Middle frontal gyrus (tissue), 1 donor: ENCODE measurements at regions not wholly inside any gene's neighbourhood (a gene's known extent, or its start where the extent isn't known, plus 50 kb on each side); places are given as distances from the start of the nearest gene placed in this dataset.
"Not testable (repeated sequence)": the region's sequence is repeated elsewhere in the genome, so short reads cannot be mapped to it uniquely, and the experiment has no call there.

ENCODE experiments used
- DNase-seq: peaks from one replicate; pipeline ENCODE4 v3.0.0-alpha.2; 2015; ENCODE audit warnings: low spot score; ENCODE audit errors: extremely low spot score

DNA sequence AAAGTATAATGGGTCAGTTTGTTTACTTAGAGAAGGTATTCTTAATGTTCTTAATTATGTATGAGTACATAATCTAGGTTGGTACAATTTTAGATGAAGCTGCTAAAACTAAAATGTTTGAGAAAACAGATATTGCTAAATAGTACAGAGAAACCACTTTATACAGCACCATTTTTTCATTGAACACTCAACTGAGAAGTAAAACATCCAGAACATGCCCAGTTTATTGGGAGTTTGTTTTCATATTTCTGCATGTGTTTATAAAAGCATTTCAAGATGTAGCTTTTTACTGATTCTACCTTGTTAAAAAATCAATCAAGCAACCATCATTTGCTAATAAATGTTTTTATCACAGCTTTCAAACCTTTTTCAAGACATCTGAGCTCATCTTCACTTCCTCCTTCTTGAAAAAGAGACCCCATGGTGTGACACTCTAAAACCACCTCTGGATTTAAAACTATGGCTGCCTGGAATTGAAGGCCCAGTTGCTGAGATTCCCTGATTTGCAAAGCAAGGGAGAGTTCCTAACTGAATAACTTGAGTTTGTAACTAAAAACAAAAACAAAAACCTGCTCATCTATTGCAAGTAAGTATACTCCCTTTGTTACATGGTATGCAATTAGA, 585.9 kb downstream of the ZEB2 start:
- DNase-seq: no peak

DNA sequence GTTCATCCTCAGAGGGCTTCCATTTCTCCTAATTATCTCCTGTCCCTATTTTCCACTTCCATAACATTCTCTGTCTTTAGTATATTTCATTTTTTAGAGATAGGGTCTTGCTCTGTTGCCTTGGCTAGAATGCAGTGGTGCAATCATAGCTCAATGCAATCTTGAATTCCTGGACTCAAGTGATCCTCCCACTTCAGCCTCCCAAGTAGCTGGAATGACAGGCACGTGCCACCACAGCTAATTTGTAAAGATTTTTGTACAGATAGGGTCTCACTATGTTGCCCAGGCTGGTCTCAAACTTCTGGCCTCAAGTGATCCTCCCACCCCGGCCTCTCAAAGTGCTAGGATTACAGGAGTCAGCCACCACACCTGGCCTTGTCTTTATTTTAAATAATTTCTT, 589.0 kb downstream of the ZEB2 start:
- no peak for DNase-seq

DNA sequence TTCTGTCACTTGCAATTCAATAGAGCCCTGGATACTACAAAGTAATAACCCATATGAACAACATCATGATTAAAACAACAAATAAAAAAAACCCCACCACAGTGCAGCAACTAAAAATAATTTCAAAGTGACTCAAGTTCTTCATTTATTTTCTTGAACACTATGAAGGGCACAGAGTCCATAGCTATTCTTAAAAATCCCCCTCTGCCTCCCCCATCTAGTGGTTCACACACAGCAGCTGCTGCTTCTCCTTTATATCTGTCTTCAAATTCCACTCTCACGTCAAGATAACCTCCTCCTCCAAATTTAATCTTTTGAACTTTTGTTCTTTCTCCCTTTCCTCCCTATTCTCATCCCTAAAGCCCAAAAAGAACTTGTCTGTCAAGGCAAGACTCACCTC, 591.3 kb downstream of the ZEB2 start:
- DNase-seq: no peak

DNA sequence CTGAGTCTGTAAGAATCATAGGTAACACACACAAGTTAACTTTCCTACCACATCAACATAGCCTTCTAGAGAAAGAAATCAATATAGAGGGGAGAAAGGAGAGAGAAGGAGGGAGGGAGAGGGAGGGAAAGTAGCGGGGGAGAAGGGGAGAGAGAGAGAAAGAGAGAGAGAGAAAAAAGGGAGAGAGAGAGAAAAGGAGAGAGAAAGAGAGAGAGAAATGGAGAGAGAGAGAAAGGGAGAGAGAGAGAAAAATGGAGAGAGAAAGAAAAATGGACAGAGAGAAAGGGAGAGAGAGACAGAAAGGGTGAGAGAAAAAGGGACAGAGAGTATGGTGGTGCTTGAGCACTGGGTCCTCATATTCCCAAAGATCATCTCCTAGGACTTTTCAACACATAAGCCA, 591.7 kb downstream of the ZEB2 start:
- DNase-seq: no peak

DNA sequence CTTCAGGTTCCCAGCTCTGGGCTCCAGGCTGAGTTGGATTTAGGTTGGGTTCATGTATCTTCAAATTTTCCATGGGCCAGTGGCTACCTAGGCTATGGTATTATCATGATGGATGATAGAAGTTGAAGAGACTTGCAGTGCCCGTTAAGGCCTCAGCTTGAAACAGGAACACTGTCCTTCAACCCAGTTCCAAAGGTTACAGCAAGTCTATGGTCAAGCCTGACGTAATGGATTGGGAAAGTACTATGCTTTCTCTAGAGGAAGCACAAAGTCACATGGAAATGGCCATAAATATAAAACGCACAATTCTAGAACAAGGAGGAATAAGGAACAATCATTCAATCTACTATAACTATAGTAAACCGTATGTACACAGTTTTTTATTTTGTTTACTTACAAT, 593.2 kb downstream of the ZEB2 start:
- no peak for DNase-seq

DNA sequence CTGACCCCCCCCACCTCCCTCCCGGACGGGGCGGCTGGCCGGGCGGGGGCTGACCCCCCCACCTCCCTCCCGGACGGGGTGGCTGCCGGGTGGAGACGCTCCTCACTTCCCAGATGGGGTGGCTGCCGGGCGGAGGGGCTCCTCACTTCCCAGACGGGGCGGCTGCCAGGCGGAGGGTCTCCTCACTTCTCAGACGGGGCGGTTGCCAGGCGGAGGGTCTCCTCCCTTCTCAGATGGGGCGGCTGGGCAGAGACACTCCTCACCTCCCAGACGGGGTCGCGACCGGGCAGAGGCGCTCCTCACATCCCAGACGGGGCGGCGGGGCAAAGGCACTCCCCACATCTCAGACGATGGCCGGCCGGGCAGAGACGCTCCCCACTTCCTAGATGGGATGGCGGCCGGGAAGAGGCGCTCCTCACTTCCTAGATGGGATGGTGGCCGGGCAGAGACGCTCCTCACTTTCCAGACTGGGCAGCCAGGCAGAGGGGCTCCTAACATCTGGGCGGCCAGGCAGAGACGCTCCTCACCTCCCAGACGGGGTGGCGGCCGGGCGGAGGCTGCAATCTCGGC, 597.6 kb downstream of the ZEB2 start:
- not testable (repeated sequence) for DNase-seq

DNA sequence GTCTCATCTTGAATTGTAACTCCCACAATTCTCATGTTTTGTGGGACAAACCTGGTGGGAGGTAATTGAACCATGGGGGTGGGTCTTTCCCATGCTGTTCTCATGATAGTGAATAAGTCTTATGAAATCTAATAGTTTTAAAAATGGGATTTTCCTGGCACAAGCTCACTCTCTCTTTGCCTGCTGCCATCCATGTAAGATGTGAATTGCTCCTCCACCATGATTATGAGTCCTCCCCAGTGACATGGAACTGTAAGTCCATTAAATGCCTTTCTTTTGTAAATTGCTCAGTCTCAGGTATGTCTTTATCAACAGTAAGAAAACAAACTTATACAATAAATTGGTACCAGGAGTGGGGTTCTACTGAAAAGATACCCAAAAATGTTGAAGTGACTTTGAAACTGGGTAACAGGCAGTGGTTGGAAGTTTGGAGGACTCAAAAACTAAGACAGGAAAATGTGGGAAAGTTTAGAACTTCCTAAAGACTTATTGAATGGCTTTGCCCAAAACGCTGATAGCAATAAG, 601.4 kb downstream of the ZEB2 start:
- no peak for DNase-seq

DNA sequence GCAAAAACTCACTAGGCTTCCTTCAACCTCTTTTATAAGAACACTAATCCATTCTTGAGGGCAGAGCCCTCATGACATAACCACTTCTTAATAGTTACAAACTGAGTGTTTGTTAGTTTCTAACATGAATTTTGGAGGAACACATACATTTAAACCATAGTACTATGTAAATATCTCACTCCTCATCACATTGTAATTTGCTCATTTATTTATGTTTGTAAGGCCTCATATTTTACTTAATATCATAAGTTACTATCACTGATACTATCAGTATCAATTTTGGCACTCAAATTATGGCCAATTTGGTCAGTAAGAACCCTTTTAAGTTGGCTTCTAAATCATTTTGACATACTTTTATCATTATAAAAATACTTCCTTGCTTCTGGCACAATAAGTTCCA, 603.1 kb downstream of the ZEB2 start:
- DNase-seq: no peak

DNA sequence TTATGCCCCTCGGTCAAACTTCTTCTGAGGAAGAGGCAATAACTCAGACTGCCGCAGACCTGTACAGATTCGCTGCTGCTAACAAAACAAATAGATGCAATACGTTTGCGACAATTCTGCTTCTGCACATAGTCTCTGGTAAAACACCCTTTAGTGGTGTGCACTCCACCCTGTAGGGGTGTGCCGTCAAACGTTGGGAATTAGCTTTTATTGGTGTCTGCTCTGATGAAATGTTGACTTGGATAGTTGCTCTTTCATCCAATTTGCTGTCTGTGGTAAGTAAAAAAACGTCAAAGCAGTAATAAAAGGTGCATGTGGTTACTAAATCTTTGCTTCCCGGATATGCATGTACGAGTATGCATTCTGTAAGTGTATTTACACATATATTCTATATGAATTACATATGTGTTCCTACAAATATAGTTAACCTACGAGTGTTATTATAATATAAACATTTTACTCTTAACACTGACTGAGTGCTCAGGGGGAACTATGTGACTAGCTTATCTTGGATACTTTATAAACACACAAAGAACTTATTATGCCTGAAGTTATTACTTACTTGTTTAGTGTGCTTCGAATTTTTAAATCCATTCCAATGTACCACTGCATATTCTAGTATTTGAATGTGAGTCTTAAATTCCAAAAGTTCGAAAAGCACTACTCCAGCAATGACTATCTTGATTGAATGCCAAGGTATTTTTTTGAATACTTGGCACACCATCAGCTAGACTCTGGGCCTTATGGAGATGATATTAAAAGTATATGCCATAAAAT, 610.2 kb downstream of the ZEB2 start:
- no peak for DNase-seq

DNA sequence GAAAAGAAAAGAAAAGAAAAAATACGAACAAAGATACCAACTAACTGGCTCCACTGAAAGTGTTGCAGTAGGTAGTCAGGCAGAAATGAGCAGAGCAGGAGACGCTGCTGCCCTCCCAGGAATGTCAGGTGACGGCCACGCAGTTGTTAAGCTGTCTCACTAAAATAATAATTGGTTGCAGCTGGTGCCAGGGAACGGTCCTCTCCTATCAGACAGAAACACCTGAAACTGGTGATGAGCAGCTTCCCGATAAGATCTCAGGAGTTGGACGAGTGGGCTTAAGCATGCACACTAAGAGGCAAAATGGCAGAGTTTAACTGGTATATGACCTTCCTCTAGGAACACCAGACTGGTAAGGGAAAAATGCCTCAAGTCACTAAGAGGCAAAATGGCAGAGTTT, 611.1 kb downstream of the ZEB2 start:
- DNase-seq: no peak

DNA sequence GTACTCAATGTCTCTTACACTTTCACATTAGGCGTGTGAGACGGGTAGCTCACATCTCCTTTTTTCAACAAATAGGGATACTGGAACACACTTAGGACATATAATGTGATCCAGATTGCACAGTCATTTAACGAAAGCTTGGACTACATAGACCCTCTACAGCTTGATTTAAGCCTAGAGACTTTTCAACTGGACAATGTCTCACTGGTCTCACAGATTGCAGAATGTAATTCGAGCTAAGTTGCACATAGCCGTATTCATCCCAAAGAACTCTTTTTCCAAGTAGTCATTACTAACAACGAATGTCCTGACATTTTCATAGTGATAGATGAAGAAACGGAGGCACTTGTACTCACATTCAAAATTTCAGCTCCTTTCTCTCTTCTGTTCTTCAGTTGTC, 612.1 kb downstream of the ZEB2 start:
- DNase-seq: no peak

DNA sequence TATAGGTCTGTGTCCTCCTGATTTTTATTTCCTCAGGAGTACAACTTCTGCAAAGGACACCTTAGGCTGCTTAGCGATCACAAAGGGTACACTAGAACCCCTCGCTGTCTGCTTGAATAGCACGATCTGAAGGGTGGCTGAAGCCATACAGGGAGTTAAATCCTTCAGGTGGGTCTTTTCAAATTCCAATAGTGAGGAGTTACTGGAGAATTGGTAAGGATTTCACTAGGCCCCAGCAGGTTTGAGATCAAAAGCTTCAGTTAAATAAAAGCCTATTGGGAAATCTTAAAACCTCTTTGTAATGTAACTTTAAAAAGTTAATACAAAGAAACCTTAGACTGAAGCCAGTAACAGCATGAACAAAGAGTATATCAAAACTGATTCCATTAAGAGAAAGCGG, 613.1 kb downstream of the ZEB2 start:
- DNase-seq: no peak

DNA sequence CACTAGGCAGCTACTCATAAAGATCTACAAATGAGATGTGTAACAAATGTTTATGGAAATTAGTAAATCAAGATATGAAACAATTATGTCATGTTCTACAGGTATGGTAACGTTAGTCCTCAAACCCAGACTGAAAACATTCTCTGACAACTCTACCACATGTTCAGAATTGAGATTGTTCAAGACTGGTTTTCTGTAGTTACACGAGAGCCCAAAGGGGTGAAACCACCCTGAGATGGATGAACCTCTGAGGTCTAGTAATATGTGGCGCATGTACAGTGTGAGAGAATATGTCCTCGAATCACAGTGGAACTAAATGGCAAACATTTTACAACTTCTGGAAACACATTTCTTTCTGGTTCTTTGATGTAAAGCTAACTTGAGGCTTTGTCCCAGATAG, 614.3 kb downstream of the ZEB2 start:
- no peak for DNase-seq

DNA sequence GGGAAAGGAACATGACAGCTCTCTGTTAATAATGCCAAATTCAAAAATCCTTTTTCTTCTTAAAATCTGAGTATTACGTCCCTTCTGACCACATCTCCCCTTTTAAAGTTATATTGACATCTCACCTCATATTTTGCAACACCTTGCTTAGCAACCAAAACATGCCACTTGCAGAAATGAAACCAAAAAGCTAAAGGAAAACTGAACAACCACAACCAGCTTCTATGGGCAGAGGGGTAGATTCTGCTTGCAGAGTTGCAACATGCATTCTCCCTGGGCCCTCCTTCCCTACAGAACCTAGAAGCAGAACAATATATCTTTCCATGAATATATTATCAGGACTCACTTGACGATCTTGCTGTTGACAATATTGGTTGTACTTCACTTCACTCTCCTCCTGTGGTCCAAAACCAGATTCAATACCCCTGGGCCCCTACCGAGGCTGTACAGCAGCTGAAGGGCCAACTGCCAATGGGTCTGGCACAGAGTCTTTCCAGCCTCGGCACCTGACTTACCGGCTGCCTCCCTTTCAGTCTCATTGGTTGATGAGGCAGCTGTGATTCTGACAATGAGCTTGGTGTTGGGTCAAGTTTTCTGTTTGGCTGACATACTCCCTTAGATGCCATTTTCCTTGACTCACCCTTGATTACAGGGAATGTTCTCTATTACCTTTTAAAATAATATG, 616.6 kb downstream of the ZEB2 start:
- no peak for DNase-seq

DNA sequence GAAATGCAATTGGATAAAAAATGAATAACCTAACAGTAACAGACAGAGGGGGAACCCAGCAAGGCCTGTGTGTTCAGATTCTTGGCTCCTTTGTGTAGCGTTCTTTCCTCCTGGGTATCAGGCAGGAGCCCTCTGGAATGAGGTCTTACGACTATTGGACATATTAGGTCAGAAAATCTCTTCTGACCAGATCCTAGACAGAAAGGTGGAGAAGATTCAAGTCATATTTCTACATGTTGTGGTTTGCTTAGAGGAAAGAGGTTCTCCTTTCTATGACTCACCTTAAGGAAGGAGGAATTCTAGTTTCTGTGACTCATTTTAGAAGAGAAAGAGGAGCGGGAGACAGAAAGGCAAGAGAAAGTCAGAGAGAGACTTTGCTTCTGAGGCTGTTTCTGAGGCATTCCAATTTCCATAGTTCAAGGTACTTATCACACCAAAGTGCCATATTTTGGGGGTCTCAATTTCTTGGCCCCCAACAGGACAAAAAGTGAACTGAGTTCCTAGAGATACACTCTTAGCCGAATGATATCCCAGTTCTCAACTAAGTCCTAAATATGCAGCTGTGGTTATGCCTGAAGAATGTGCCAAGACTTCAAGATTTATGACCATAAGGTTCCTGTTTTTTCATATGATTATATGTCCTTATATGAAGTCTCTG, 618.6 kb downstream of the ZEB2 start:
- no peak for DNase-seq

DNA sequence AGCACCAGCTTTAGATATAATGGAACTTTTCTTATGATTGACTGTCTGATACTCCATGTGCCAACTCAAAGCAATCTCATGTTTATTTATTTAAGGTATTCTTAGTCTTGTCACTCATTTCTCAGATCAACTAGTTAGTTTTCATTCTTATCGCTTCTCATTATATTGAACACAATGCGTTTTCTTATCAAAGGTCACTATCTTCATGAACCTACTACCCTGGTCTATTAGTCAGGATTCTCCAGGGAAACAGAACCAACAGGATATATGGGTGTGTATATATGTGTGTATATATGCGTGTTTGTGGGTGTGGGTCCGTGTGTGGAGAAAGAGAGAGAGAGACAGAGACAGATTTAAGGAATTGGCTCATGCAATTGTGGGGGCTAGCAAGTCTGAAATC, 619.9 kb downstream of the ZEB2 start:
- no peak for DNase-seq

DNA sequence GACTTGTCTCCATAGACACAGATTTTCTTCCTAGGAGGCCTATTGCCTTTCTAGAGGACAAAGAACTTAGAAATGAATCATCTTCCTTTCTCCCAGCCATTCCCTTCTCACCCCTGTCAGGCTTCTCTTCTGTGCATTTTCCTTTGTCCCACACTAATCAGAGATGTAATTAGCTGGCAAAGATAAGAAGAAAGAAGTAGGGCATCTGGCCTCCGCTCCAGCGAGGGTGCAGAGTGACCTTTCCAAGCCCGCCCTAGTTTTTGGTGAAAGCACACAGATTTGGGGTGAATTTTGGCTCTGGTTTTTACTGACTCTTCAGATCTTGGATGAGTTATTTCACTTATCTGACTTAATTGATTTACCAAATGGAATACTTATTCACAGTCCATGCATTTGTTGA, 626.5 kb downstream of the ZEB2 start:
- DNase-seq: no peak

DNA sequence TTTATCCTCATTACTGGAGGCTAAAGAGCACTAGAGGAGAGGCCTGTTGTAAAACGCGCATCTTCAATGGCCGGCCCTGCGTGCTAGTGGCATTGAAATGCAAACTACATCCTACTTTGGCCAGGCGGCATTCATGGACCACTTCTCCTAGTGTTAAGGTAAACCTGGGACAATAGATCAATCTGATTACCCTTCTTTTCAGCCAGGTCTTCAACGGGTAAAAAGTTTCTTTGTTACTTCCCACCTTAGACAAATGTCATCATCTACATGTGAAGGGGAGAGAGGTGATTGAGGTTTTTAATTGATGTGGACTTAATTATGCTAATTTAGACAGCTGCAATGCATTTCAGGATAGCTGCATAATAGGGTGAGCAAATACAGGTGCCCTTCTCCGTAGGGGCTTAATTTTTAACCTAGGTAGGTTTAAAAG, 628.0 kb downstream of the ZEB2 start:
- no peak for DNase-seq

DNA sequence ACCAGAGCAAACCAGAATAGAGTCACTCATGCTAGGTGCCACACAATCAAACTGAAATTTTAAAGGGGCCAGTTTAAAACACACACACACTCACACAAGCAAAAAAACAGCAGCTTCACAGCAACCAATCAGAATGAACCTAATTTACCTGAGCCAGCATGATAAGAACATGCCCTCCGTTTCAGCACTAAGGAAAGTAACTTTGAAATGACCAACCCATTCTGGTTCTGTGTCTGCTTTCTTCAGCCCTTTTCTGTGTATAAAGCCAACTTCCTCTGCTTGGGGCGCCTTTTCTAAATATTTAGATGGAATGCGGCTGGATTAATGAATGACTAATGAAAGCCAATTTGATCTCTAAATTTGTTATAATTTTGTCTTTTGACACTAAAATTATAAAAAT, 629.1 kb downstream of the ZEB2 start:
- DNase-seq: no peak

DNA sequence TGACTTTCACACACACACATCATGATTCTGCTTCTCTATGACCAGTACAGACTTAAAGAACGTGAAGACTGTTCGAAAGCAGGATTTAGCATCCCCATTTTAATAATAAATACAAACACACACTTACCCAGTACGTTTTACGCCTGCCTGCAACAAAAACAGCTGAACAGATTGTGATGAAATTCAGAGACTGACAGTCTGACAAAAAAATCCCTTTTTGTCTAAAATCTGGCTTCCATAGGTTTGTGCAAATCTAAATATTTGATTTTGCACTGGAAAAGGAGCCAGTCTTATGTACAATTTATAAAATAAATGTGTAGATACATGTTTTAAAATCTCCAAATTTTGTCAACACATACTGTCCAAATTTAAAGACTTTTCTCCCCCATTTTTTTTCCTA, 630.7 kb downstream of the ZEB2 start:
- DNase-seq: no peak

DNA sequence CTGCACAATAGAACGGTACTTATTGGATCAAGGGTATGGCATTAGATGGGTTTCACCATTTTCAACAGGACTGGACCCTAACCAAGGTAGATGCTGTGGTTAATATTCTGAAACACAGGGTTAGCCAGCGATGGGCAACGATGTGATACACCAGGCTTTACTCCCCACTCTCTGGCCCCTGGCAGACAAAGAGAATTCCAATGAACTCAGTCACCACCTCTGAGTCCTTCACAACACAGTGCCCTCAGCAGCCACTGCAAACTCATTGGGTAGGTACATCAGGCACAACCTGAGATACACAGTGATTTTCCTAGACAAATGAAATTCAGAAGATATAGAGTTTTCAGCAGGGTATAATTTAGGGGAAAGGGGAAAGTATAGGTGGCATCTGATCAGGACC, 634.5 kb downstream of the ZEB2 start:
- no peak for DNase-seq

DNA sequence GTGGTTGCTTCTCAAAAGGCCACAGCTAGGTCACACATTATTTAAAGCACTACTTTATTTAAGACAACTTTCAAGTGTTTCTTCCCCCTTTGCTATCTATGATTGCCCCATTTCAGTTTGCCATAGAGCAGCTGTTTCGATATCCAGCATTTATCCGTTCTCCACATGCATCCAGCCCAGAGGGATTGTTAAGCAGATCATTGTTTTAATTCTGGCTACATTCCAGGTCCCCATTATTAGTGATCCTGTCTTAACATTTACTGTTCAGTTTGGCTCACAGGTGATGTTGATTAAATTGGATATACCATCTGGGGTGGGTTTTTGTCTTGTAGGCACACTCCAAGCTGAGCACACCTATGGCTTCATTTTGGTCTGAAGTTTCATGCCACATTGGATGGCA, 638.7 kb downstream of the ZEB2 start:
- no peak for DNase-seq
